Hepatocyte (in vitro differentiated cells): ENCODE measurements at regions not wholly inside any gene's neighbourhood (a gene's known extent, or its start where the extent isn't known, plus 50 kb on each side); places are given as distances from the start of the nearest gene placed in this dataset.

Experiments
- DNase-seq: peaks from one replicate; pipeline ENCODE4 v3.0.0-alpha.2; 2016; ENCODE audit warnings: low spot score
- H2AFZ ChIP-seq: fragments of 200-600 bp; sonication (generic); 2 replicates; pipeline ENCODE4 v1.6.0; 2016; ENCODE audit warnings: antibody characterized with exemption, mild to moderate bottlenecking
- H3K27ac ChIP-seq: fragments of 200-600 bp; sonication (generic); 2 replicates; pipeline ENCODE4 v1.5.1; 2016; ENCODE audit warnings: mild to moderate bottlenecking
- H3K27me3 ChIP-seq: fragments of 200-600 bp; sonication (generic); 2 replicates; pipeline ENCODE4 v1.6.1; 2016
- H3K36me3 ChIP-seq: fragments of 200-600 bp; sonication (generic); replicated peaks from 2 replicates; pipeline ENCODE4 v1.5.1; 2016; ENCODE audit warnings: low read depth; ENCODE audit not compliant: insufficient read depth
- H3K4me1 ChIP-seq: fragments of 200-600 bp; sonication (generic); 2 replicates; pipeline ENCODE4 v1.5.1; 2016; ENCODE audit warnings: mild to moderate bottlenecking, moderate library complexity; ENCODE audit not compliant: insufficient read depth
- H3K4me2 ChIP-seq: fragments of 200-600 bp; sonication (generic); 2 replicates; pipeline ENCODE4 v1.6.0; 2016
- H3K4me3 ChIP-seq: fragments of 200-600 bp; sonication (generic); 2 replicates; pipeline ENCODE4 v1.5.1; 2016; ENCODE audit warnings: mild to moderate bottlenecking
- H3K79me2 ChIP-seq: fragments of 200-600 bp; sonication (generic); 2 replicates; pipeline ENCODE4 v1.6.0; 2017; ENCODE audit warnings: mild to moderate bottlenecking
- H3K9me2 ChIP-seq: fragments of 200-600 bp; sonication (generic); replicated peaks from 2 replicates; pipeline ENCODE4 v1.6.0; 2017; ENCODE audit warnings: mild to moderate bottlenecking; ENCODE audit not compliant: insufficient read depth
- H3K9me3 ChIP-seq: fragments of 200-600 bp; sonication (generic); 2 replicates; pipeline ENCODE4 v1.5.1; 2016; ENCODE audit warnings: low read depth, mild to moderate bottlenecking
- H4K20me1 ChIP-seq: fragments of 200-600 bp; sonication (generic); 2 replicates; pipeline ENCODE4 v1.6.0; 2016; ENCODE audit warnings: mild to moderate bottlenecking; ENCODE audit not compliant: insufficient read depth, poor library complexity, severe bottlenecking
- CTCF ChIP-seq: fragments of 200-600 bp; sonication (generic); IDR thresholded peaks from 2 replicates; pipeline ENCODE4 v1.5.1; 2016; ENCODE audit warnings: antibody characterized with exemption, mild to moderate bottlenecking; ENCODE audit not compliant: poor library complexity
- EZH2 ChIP-seq: fragments of 200-600 bp; sonication (generic); IDR thresholded peaks from 2 replicates; pipeline ENCODE4 v1.6.1; 2016; ENCODE audit warnings: antibody characterized with exemption, mild to moderate bottlenecking, borderline replicate concordance
- EZH2phosphoT487 ChIP-seq: fragments of 200-600 bp; sonication (generic); IDR thresholded peaks from one replicate; pipeline ENCODE4 v1.6.1; 2018; ENCODE audit warnings: antibody characterized with exemption, mild to moderate bottlenecking, low read depth, moderate library complexity; ENCODE audit not compliant: unreplicated experiment, severe bottlenecking
- WGBS: methylation state at CpG from one replicate; pipeline ENCODE4 v1.1.6; 2016; ENCODE audit warnings: low lambda C conversion rate; ENCODE audit errors: missing lambda C conversion rate; 5-methylcytosine and 5-hydroxymethylcytosine counted together

- Histone ChIP-seq H3K4me1 (no peaks in the 10 kb centered on the region), H3K9me2 (no peaks in the 10 kb centered on the region), H3K79me2 (no peaks in the 10 kb centered on the region), H3K4me3 (no peak overlapping the region), H2AFZ (no peak overlapping the region), H3K27me3 (no peaks in the 10 kb centered on the region), H3K27ac (no peak overlapping the region), H3K4me2 (no peak overlapping the region), H4K20me1 (no peaks in the 10 kb centered on the region), H3K36me3 (no peaks in the 10 kb centered on the region), H3K9me3 (no peaks in the 10 kb centered on the region)
- DNase-seq = no peak
- 75% methylated on average over 3 of the region's 3 CpGs for WGBS
- TF ChIP-seq EZH2phosphoT487 = no peak
- no peak for TF ChIP-seq CTCF
- no peak for TF ChIP-seq EZH2
These were observed 88.8 kb upstream of the DYRK2 start for GRCh38 chr12:67559751-67560150.

DNA sequence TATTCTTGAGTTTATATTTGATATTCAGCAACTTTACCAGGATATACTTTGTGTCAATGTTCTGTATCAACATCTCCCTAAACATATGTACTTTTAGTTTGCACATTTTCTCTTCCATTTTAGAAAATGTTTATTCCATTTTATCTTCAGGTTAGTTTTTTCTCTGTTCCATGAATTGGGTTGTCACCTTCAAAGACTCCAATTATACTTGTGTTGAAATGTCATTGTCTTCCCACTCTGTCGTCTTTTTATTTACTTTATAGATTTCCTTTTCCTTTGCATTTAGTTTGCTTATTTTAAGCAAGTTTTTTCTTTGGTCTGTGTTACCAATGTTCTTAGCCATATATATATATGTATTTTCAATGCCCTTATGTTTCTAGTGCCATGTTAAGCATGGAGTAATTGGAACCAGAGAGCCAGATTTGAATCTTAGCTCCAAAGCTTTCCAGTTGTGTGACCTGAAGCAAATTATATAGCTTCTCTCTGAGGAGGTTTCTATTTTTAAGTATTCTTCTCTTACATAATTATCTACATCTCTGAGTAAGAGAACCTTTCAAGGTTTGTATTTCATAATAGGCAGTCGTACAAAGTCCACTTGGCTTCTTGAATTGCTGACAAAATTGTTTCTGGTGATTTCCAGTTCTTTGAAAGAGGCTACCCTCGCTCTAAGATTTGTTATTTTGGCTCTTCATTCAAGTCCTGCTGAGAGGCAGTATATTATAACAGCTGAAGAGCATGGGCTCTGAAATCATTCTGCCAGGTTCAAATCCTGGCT, 85.8 kb upstream of the DYRK2 start:
- Histone ChIP-seq H2AFZ (no peak overlapping the region), H3K4me2 (no peak overlapping the region), H3K27ac (no peak overlapping the region), H3K9me2 (no peaks in the 10 kb centered on the region), H3K4me3 (no peak overlapping the region), H4K20me1 (no peaks in the 10 kb centered on the region), H3K9me3 (no peaks in the 10 kb centered on the region), H3K79me2 (no peaks in the 10 kb centered on the region), H3K4me1 (no peaks in the 10 kb centered on the region), H3K27me3 (no peaks in the 10 kb centered on the region), H3K36me3 (no peaks in the 10 kb centered on the region)
- peak; percentile 20 for DNase-seq
- TF ChIP-seq EZH2phosphoT487 = no peak
- no peak for TF ChIP-seq CTCF
- TF ChIP-seq EZH2 = no peak
- 75% methylated on average over 3 of the region's 3 CpGs for WGBS

DNA sequence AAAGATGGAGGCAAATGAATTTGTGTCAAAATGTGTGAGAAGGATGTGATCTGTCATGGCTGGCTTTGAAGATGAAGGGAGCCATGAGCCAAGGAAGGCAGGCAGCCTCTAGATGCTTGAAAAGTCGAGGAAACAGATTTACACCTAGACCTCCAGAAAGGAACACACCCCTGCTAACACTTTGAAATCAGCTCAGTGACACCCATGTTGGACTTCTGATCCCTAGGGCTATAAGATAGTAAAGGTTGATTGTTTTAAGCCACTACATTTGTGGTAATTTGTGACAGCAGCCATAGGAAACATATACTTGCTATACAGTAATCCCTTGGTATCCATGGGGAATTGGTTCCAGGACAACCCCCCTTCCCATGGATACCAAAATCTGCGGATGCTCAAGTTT, 80.5 kb upstream of the DYRK2 start:
- H3K27me3 ChIP-seq = no peaks in the 10 kb centered on the region
- H2AFZ ChIP-seq = no peak overlapping the region
- H3K79me2 ChIP-seq = no peaks in the 10 kb centered on the region
- WGBS = 83% methylated on average over 2 of the region's 2 CpGs
- H3K9me2 ChIP-seq = no peaks in the 10 kb centered on the region
- H4K20me1 ChIP-seq = no peaks in the 10 kb centered on the region
- no peak overlapping the region for H3K4me2 ChIP-seq
- H3K36me3 ChIP-seq = no peaks in the 10 kb centered on the region
- TF ChIP-seq EZH2 (no peak), CTCF (no peak), EZH2phosphoT487 (no peak)
- H3K4me1 ChIP-seq = no peaks in the 10 kb centered on the region
- DNase-seq = no peak
- H3K4me3 ChIP-seq = no peak overlapping the region
- no peak overlapping the region for H3K27ac ChIP-seq
- H3K9me3 ChIP-seq = no peaks in the 10 kb centered on the region

- TF ChIP-seq EZH2phosphoT487 = no peak
- TF ChIP-seq CTCF = no peak
- no peak for TF ChIP-seq EZH2
- Histone ChIP-seq H3K9me2 (no peaks in the 10 kb centered on the region), H3K36me3 (no peaks in the 10 kb centered on the region), H3K9me3 (no peaks in the 10 kb centered on the region), H3K27ac (no peak overlapping the region), H4K20me1 (no peaks in the 10 kb centered on the region), H3K4me3 (no peak overlapping the region), H3K27me3 (no peaks in the 10 kb centered on the region), H2AFZ (no peak overlapping the region), H3K4me1 (no peaks in the 10 kb centered on the region), H3K79me2 (no peaks in the 10 kb centered on the region), H3K4me2 (no peak overlapping the region)
- no peak for DNase-seq
These were observed 76.1 kb upstream of the DYRK2 start for GRCh38 chr12:67572492-67572891.
